Neural cell (in vitro differentiated cells): ENCODE measurements at regions not wholly inside any gene's neighbourhood (a gene's known extent, or its start where the extent isn't known, plus 50 kb on each side); places are given as distances from the start of the nearest gene placed in this dataset.

Experiments used
- H2AFZ ChIP-seq: fragments of 200-600, 300-800 bp; sonication (generic), shearing (Covaris generic); 2 replicates; pipeline ENCODE4 v1.6.0; 2014; ENCODE audit warnings: low read depth, mild to moderate bottlenecking, antibody characterized with exemption, low read length, moderate library complexity
- H3F3A ChIP-seq: fragments of 200-600 bp; shearing (Covaris generic); 2 replicates; pipeline ENCODE4 v1.6.1; 2016; ENCODE audit warnings: mild to moderate bottlenecking, moderate library complexity, mixed read lengths, antibody characterized with exemption, low read length; ENCODE audit not compliant: insufficient read depth, poor library complexity, severe bottlenecking
- H3K27ac ChIP-seq: fragments of 200-600, 300-800 bp; sonication (generic), shearing (Covaris generic); 2 replicates; pipeline ENCODE4 v1.5.1; 2014; ENCODE audit warnings: mild to moderate bottlenecking, low read length, moderate library complexity
- H3K27me3 ChIP-seq: fragments of 300-800, 200-600 bp; sonication (generic), shearing (Covaris generic); 2 replicates; pipeline ENCODE4 v1.6.0; 2014; ENCODE audit warnings: mild to moderate bottlenecking, low read depth, low read length, moderate library complexity; ENCODE audit not compliant: insufficient read depth
- H3K36me3 ChIP-seq: fragments of 300-800, 200-600 bp; sonication (generic), shearing (Covaris generic); 2 replicates; pipeline ENCODE4 v1.5.1; 2014; ENCODE audit warnings: mild to moderate bottlenecking, antibody characterized with exemption, low read length, moderate library complexity; ENCODE audit not compliant: insufficient read depth
- H3K4me2 ChIP-seq: fragments of 300-800, 200-600 bp; sonication (generic), shearing (Covaris generic); 2 replicates; pipeline ENCODE4 v1.6.0; 2014; ENCODE audit warnings: mild to moderate bottlenecking, low read length
- H3K4me3 ChIP-seq: fragments of 300-800, 200-600 bp; sonication (generic), shearing (Covaris generic); 2 replicates; pipeline ENCODE4 v1.5.1; 2014; ENCODE audit warnings: mild to moderate bottlenecking, low read length, moderate library complexity
- H3K79me2 ChIP-seq: fragments of 200-600 bp; shearing (Covaris generic); replicated peaks from 2 replicates; pipeline ENCODE4 v1.6.0; 2014; ENCODE audit warnings: mild to moderate bottlenecking, low read length, moderate library complexity; ENCODE audit not compliant: insufficient read depth
- H3K9ac ChIP-seq: fragments of 300-800, 200-600 bp; sonication (generic), shearing (Covaris generic); 2 replicates; pipeline ENCODE4 v1.6.1; 2016; ENCODE audit warnings: mild to moderate bottlenecking, low read length, mixed read lengths
- H3K9me2 ChIP-seq: fragments of 200-600 bp; shearing (Covaris generic); 2 replicates; pipeline ENCODE4 v1.6.1; 2016; ENCODE audit warnings: mild to moderate bottlenecking, low read length, mixed read lengths; ENCODE audit not compliant: insufficient read depth
- H3K9me3 ChIP-seq: fragments of 200-600, 300-800 bp; sonication (generic), shearing (Covaris generic); 2 replicates; pipeline ENCODE4 v1.6.1; 2016; ENCODE audit warnings: mild to moderate bottlenecking, mixed run types, low read length, moderate library complexity, mixed read lengths
- H4K20me1 ChIP-seq: fragments of 200-600 bp; shearing (Covaris generic); 2 replicates; pipeline ENCODE4 v1.6.1; 2016; ENCODE audit warnings: mild to moderate bottlenecking, mixed run types; ENCODE audit not compliant: insufficient read depth
- EP300 ChIP-seq: fragments of 450-650 bp; conservative IDR thresholded peaks from 2 replicates; pipeline ENCODE4 v1.6.1; 2014; ENCODE audit warnings: antibody characterized with exemption, mild to moderate bottlenecking, moderate library complexity; ENCODE audit not compliant: poor library complexity, severe bottlenecking
- MXI1 ChIP-seq: fragments of 450-650 bp; conservative IDR thresholded peaks from 2 replicates; pipeline ENCODE4 v1.6.1; 2014; ENCODE audit warnings: antibody characterized with exemption, mild to moderate bottlenecking; ENCODE audit not compliant: poor library complexity, severe bottlenecking
- POLR2AphosphoS5 ChIP-seq: IDR thresholded peaks from 2 replicates; pipeline ENCODE4 v1.6.1; 2012
- SMC3 ChIP-seq: fragments of 450-650 bp; conservative IDR thresholded peaks from 2 replicates; pipeline ENCODE4 v1.6.1; 2014; ENCODE audit warnings: antibody characterized with exemption, mild to moderate bottlenecking, moderate library complexity; ENCODE audit not compliant: poor library complexity
- TAF1 ChIP-seq: IDR thresholded peaks from 2 replicates; pipeline ENCODE4 v1.6.1; 2012; ENCODE audit warnings: low read depth
- TF ChIP-seq, protein P1 (sequence below): fragments of 450-650 bp; IDR thresholded peaks from 2 replicates; pipeline ENCODE4 v1.5.1; 2014; ENCODE audit warnings: antibody characterized with exemption, mild to moderate bottlenecking, moderate library complexity; ENCODE audit not compliant: poor library complexity, severe bottlenecking
- TF ChIP-seq, protein P2 (sequence below): IDR thresholded peaks from 2 replicates; pipeline ENCODE4 v1.6.1; 2012; ENCODE audit warnings: borderline replicate concordance

DNA sequence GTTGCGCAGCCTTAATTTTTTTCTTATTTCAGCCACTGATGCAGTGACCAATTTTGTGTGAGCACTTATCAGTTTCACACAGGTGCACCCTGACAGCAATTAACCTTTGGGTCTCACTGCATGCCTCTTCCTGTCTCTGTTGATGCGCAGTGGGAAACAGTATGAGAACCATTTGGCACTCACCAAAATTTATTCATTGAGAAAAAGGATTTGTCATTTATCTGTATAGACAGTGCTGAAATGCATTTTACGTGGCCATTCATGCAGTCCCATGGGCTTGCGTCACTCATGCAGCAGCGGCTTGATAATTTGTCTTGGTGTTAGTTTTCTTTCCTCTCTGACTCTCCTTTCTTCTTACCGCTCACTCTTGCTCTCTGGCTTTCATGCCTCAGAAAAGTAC is 157.5 kb downstream of the C12orf75 start:
- Histone ChIP-seq H3F3A (no peaks in the 10 kb centered on the region), H2AFZ (no peak overlapping the region), H3K27me3 (no peaks in the 10 kb centered on the region), H3K4me3 (no peak overlapping the region), H3K27ac (no peak overlapping the region), H3K9ac (no peak overlapping the region), H3K4me2 (no peak overlapping the region), H3K9me3 (no peaks in the 10 kb centered on the region), H3K36me3 (no peaks in the 10 kb centered on the region), H3K9me2 (no peaks in the 10 kb centered on the region), H3K79me2 (no peaks in the 10 kb centered on the region), H4K20me1 (no peaks in the 10 kb centered on the region)
- TF ChIP-seq EP300 (no peak), POLR2AphosphoS5 (no peak), MXI1 (no peak)
- TF ChIP-seq, protein P1, sequence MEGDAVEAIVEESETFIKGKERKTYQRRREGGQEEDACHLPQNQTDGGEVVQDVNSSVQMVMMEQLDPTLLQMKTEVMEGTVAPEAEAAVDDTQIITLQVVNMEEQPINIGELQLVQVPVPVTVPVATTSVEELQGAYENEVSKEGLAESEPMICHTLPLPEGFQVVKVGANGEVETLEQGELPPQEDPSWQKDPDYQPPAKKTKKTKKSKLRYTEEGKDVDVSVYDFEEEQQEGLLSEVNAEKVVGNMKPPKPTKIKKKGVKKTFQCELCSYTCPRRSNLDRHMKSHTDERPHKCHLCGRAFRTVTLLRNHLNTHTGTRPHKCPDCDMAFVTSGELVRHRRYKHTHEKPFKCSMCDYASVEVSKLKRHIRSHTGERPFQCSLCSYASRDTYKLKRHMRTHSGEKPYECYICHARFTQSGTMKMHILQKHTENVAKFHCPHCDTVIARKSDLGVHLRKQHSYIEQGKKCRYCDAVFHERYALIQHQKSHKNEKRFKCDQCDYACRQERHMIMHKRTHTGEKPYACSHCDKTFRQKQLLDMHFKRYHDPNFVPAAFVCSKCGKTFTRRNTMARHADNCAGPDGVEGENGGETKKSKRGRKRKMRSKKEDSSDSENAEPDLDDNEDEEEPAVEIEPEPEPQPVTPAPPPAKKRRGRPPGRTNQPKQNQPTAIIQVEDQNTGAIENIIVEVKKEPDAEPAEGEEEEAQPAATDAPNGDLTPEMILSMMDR = no peak
- TF ChIP-seq, protein P2, sequence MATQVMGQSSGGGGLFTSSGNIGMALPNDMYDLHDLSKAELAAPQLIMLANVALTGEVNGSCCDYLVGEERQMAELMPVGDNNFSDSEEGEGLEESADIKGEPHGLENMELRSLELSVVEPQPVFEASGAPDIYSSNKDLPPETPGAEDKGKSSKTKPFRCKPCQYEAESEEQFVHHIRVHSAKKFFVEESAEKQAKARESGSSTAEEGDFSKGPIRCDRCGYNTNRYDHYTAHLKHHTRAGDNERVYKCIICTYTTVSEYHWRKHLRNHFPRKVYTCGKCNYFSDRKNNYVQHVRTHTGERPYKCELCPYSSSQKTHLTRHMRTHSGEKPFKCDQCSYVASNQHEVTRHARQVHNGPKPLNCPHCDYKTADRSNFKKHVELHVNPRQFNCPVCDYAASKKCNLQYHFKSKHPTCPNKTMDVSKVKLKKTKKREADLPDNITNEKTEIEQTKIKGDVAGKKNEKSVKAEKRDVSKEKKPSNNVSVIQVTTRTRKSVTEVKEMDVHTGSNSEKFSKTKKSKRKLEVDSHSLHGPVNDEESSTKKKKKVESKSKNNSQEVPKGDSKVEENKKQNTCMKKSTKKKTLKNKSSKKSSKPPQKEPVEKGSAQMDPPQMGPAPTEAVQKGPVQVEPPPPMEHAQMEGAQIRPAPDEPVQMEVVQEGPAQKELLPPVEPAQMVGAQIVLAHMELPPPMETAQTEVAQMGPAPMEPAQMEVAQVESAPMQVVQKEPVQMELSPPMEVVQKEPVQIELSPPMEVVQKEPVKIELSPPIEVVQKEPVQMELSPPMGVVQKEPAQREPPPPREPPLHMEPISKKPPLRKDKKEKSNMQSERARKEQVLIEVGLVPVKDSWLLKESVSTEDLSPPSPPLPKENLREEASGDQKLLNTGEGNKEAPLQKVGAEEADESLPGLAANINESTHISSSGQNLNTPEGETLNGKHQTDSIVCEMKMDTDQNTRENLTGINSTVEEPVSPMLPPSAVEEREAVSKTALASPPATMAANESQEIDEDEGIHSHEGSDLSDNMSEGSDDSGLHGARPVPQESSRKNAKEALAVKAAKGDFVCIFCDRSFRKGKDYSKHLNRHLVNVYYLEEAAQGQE = no peak

DNA sequence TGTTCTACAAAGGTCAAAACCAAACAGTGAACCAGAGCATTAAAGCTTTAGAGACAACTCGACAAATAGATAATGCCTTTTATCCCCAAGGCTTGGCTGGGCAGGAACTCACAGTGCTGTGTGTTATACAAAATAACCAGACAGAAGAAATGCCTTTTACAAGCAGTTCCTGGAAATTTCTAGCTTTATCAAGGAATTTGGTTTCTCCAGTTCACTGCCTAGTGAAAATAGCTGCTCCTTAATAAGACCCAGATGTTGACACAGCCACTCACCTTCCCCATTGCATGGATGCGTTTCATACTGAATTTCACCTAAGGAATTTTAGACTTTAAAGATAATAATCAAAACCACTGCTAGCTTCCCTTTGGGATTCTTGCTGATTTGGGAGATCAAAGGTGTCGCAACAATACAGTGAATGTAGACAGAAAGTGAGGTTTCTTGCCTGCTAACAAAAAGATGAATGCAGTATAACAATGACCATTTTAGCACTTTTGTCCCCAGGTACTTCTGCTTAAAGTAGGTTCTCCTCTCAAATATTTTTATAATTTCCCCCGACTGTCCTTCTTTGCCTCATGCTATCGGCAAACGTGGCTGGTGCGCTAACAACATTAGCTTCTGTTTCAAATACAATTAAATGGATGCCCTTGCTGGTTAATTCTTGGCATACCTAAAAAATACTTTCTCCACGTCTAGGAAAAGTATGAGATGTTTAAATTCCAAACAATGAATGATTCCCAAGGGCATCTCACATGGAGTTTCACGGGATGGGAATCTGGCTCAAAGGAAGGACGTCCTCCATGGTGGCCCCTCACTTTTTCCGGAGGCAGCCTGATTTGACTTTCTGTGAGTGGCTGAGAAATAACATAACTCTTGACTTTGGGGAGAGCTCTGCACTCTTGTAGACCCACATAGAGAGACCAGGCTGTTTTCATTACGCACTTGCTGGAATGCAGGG is 162.4 kb downstream of the C12orf75 start:
- no peak overlapping the region for H3K4me2 ChIP-seq
- no peaks in the 10 kb centered on the region for H3K9me3 ChIP-seq
- H3K27me3 ChIP-seq = no peaks in the 10 kb centered on the region
- TF ChIP-seq SMC3 = no peak
- no peak for TF ChIP-seq MXI1
- TF ChIP-seq, protein P2 = no peak
- TF ChIP-seq TAF1 = no peak
- TF ChIP-seq POLR2AphosphoS5 = no peak
- TF ChIP-seq, protein P1 = no peak
- no peak overlapping the region for H3K27ac ChIP-seq
- H3K9me2 ChIP-seq = no peaks in the 10 kb centered on the region
- H3K4me3 ChIP-seq = no peak overlapping the region
- H2AFZ ChIP-seq = no peak overlapping the region
- H3K79me2 ChIP-seq = no peaks in the 10 kb centered on the region
- H3K36me3 ChIP-seq = no peaks in the 10 kb centered on the region
- no peak overlapping the region for H3K9ac ChIP-seq
- H4K20me1 ChIP-seq = no peaks in the 10 kb centered on the region
- H3F3A ChIP-seq = no peaks in the 10 kb centered on the region
